HG02981 (cell line): ENCODE measurements at regions not wholly inside any gene's neighbourhood (a gene's known extent, or its start where the extent isn't known, plus 50 kb on each side); places are given as distances from the start of the nearest gene placed in this dataset.
A peak's percentile ranks its signal among the peaks of the same experiment; 100 is the strongest.
"Not testable (repeated sequence)": the region's sequence is repeated elsewhere in the genome, so short reads cannot be mapped to it uniquely, and the experiment has no call there.

Source experiments
- ATAC-seq: cut with Tn5 transposase; IDR thresholded peaks from one replicate; pipeline ENCODE4 v1.9.1; 2021; ENCODE audit warnings: mild to moderate bottlenecking, moderate library complexity; ENCODE audit not compliant: unreplicated experiment

- ATAC-seq, result no peak
These were observed 84.3 kb upstream of the TAB2 start for GRCh38 chr6:149233056-149233715.

GRCh38 chr6:149234051-149234962 is 83.2 kb upstream of the TAB2 start:
- no peak for ATAC-seq

GRCh38 chr6:149235130-149235561 is 82.4 kb upstream of the TAB2 start:
- peak; percentile 92 for ATAC-seq

GRCh38 chr6:149236589-149236988 is 80.9 kb upstream of the TAB2 start:
- ATAC-seq, result no peak

GRCh38 chr6:149237464-149237863 is 80.0 kb upstream of the TAB2 start:
- no peak for ATAC-seq

GRCh38 chr6:149239573-149240209 is 77.8 kb upstream of the TAB2 start:
- no peak for ATAC-seq

GRCh38 chr6:149242883-149243282 is 74.6 kb upstream of the TAB2 start:
- ATAC-seq, result no peak

GRCh38 chr6:149244105-149244504 is 73.4 kb upstream of the TAB2 start:
- ATAC-seq, result no peak

- peak; percentile 89 for ATAC-seq
These were observed 70.7 kb upstream of the TAB2 start for GRCh38 chr6:149246691-149247384.

- ATAC-seq, result no peak
These were observed 70.1 kb upstream of the TAB2 start for GRCh38 chr6:149247385-149247763.

GRCh38 chr6:149248263-149248662 is 69.2 kb upstream of the TAB2 start:
- ATAC-seq, result not testable (repeated sequence)

- ATAC-seq, result no peak
These were observed 68.7 kb upstream of the TAB2 start for GRCh38 chr6:149248693-149249369.

- ATAC-seq, result no peak
These were observed 67.8 kb upstream of the TAB2 start for GRCh38 chr6:149249370-149250357.

GRCh38 chr6:149250951-149251350 is 66.6 kb upstream of the TAB2 start:
- ATAC-seq, result no peak

GRCh38 chr6:149252622-149253021 is 64.9 kb upstream of the TAB2 start:
- ATAC-seq, result no peak

- no peak for ATAC-seq
These were observed 63.3 kb upstream of the TAB2 start for GRCh38 chr6:149254253-149254652.

- no peak for ATAC-seq
These were observed 57.8 kb upstream of the TAB2 start for GRCh38 chr6:149259753-149260152.

GRCh38 chr6:149260214-149260874 is 57.2 kb upstream of the TAB2 start:
- ATAC-seq, result no peak
